Kidney epithelial cell (primary cell): ENCODE measurements at regions not wholly inside any gene's neighbourhood (a gene's known extent, or its start where the extent isn't known, plus 50 kb on each side); places are given as distances from the start of the nearest gene placed in this dataset.

Experiments used
- DNase-seq: peaks from one replicate; pipeline ENCODE4 v3.0.0-alpha.2; 2010; ENCODE audit warnings: low read depth
- H3K27me3 ChIP-seq: 2 replicates; pipeline ENCODE4 v1.6.0; 2011; ENCODE audit warnings: low read length; ENCODE audit not compliant: control insufficient read depth, insufficient read depth
- H3K36me3 ChIP-seq: 2 replicates; pipeline ENCODE4 v1.5.1; 2011; ENCODE audit warnings: low read length; ENCODE audit not compliant: control insufficient read depth, insufficient read depth
- H3K4me3 ChIP-seq: 2 replicates; pipeline ENCODE4 v1.5.1; 2011; ENCODE audit warnings: low read depth, mild to moderate bottlenecking, control low read depth, low read length
- CTCF ChIP-seq: IDR thresholded peaks from 2 replicates; pipeline ENCODE4 v1.5.1; 2011; ENCODE audit warnings: mild to moderate bottlenecking, moderate library complexity, low read length, control low read depth, inconsistent platforms; ENCODE audit not compliant: insufficient read depth, poor library complexity, severe bottlenecking

DNA sequence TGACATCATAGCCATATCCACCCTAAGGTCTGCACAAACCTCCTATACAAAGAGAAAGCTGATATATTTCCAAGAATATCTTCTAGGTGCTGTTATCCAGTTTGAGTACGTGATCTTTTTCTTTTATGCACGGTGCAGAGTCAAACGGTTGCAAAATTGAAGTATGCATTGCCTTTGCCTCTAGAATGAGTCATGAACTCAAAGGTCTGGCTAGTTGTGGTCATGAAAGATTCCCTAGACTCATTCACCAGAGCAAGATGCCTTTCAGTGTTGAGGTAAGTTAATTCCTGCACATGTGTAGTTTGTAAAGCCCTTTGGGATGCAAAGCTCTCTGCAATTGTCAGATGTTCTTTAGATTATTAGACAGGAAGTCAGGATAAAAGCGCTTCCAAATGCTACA, 704.4 kb downstream of the PCDH19 start:
- Histone ChIP-seq H3K4me3 (no peak overlapping the region), H3K36me3 (no peaks in the 10 kb centered on the region), H3K27me3 (no peaks in the 10 kb centered on the region)
- TF ChIP-seq CTCF: no peak
- DNase-seq: no peak

- H3K36me3 ChIP-seq: no peaks in the 10 kb centered on the region
- no peaks in the 10 kb centered on the region for H3K27me3 ChIP-seq
- TF ChIP-seq CTCF: no peak
- DNase-seq: no peak
- no peak overlapping the region for H3K4me3 ChIP-seq
Observed at GRCh38 chrX:99703473-99703872, 706.6 kb downstream of the PCDH19 start.

- no peak for DNase-seq
- Histone ChIP-seq H3K27me3 (no peaks in the 10 kb centered on the region), H3K36me3 (no peaks in the 10 kb centered on the region), H3K4me3 (no peak overlapping the region)
- no peak for TF ChIP-seq CTCF
Observed at GRCh38 chrX:99698451-99698850, 711.6 kb downstream of the PCDH19 start.

DNA sequence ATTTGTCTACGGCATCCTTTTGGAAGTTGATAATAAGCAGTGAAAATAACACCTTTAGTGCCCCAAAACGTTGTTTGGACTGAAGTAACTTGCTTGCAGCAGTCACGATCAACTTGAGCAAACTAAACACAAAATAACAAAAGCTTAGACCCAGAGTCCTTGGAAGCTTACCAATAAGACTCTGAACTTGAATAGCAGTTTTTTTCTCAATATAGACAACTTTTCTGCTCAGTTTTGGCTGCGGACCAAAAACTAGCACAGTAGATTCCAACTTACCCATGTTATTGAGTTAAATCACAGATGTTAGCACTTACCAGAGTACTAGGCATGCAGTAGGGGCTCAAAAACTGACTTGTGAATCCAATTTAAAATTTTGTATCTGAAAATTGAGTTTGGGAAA, 746.9 kb downstream of the PCDH19 start:
- DNase-seq: no peak
- no peak for TF ChIP-seq CTCF
- Histone ChIP-seq H3K27me3 (no peaks in the 10 kb centered on the region), H3K36me3 (no peaks in the 10 kb centered on the region), H3K4me3 (no peak overlapping the region)

- no peak for TF ChIP-seq CTCF
- H3K36me3 ChIP-seq: no peaks in the 10 kb centered on the region
- no peak for DNase-seq
- H3K4me3 ChIP-seq: no peak overlapping the region
- H3K27me3 ChIP-seq: no peaks in the 10 kb centered on the region
Observed at GRCh38 chrX:99654188-99654587, 755.9 kb downstream of the PCDH19 start.

DNA sequence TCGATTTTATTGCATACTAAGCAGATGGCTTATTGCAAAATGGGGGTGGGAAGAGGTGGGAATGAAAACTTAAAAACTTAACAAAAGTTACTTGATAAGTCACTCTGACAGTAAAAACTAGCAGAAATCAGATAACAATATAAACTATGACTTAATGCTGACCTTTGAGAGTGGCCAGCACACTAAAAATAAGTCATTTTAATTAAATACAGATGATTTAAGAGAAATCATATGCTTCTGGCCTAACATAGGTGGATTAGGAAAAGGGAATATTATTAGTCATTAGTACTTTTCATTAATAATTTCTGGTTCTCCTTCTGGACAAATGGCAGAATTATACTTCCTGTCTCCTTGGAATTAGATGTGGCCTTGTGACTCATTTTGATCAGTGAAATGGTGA, 756.7 kb downstream of the PCDH19 start:
- DNase-seq: no peak
- no peak overlapping the region for H3K4me3 ChIP-seq
- no peaks in the 10 kb centered on the region for H3K27me3 ChIP-seq
- no peaks in the 10 kb centered on the region for H3K36me3 ChIP-seq
- no peak for TF ChIP-seq CTCF
